NB4 (cell line): ENCODE measurements at regions not wholly inside any gene's neighbourhood (a gene's known extent, or its start where the extent isn't known, plus 50 kb on each side); places are given as distances from the start of the nearest gene placed in this dataset.

Experiments
- MAX ChIP-seq: IDR thresholded peaks from 2 replicates; pipeline ENCODE4 v1.6.1; 2011; ENCODE audit warnings: low read depth, low read length
- TF ChIP-seq, protein P1 (sequence below): IDR thresholded peaks from one replicate; pipeline ENCODE4 v1.5.1; 2012; ENCODE audit warnings: low read depth, low read length

DNA sequence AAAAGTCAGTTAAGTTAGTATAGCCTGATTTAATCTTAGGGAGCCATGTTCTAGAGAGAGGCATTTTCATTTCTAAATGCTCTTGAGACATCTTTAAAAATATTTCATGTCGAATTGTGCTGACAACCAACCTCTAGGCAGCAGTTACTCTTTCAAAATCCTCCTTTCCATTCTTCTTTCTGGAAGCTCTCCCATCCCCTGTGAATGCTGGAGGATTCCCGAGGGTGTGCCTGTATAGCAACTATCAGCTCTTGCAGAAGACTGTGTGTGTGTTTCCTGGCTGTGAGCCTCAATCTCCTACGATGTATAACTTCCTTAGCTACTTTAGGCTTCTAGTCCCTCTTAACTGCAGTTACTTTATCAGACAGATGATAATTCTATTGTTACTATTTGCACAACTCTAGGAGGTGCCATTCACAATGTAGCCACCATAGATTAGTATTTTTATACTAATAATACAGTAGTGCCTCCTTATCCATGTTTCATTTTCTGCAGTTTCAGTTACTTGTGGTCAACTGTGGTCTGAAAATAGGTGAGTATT, 250.3 kb downstream of the EDEM1 start:
- TF ChIP-seq, protein P1, sequence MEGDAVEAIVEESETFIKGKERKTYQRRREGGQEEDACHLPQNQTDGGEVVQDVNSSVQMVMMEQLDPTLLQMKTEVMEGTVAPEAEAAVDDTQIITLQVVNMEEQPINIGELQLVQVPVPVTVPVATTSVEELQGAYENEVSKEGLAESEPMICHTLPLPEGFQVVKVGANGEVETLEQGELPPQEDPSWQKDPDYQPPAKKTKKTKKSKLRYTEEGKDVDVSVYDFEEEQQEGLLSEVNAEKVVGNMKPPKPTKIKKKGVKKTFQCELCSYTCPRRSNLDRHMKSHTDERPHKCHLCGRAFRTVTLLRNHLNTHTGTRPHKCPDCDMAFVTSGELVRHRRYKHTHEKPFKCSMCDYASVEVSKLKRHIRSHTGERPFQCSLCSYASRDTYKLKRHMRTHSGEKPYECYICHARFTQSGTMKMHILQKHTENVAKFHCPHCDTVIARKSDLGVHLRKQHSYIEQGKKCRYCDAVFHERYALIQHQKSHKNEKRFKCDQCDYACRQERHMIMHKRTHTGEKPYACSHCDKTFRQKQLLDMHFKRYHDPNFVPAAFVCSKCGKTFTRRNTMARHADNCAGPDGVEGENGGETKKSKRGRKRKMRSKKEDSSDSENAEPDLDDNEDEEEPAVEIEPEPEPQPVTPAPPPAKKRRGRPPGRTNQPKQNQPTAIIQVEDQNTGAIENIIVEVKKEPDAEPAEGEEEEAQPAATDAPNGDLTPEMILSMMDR, result no peak
- TF ChIP-seq MAX, result no peak
